Lung (tissue), 11 donors: ENCODE measurements at regions not wholly inside any gene's neighbourhood (a gene's known extent, or its start where the extent isn't known, plus 50 kb on each side); places are given as distances from the start of the nearest gene placed in this dataset.
A peak's percentile ranks its signal among the peaks of the same experiment; 100 is the strongest.

Experiments used
- ATAC-seq: fragments of 200-7000 bp; cut with Tn5 transposase; one replicate; pipeline ENCODE4 v1.9.1; 2020; ENCODE audit warnings: moderate number of reproducible peaks; ENCODE audit not compliant: insufficient read depth, low FRiP score
- DNase-seq, 3 donors: peaks; one replicate each; pipeline ENCODE4 v3.0.0-alpha.2; 2013 to 2017
- H3K27ac ChIP-seq, 2 donors: one replicate each; pipeline ENCODE4 v1.5.1; 2013; ENCODE audit warnings: mild to moderate bottlenecking in 2 of 2, moderate library complexity in 2 of 2, control low read depth in 1 of 2, inconsistent platforms in 1 of 2, low read depth in 1 of 2, low read length in 1 of 2
- H3K27me3 ChIP-seq, 3 donors: one replicate each; pipeline ENCODE4 v1.5.1; 2013; ENCODE audit warnings: low read length in 2 of 3; ENCODE audit not compliant: control insufficient read depth in 3 of 3, insufficient read depth in 3 of 3
- H3K36me3 ChIP-seq, 4 donors: one replicate each; pipeline ENCODE4 v1.5.1; 2013; ENCODE audit warnings: low read length in 4 of 4, mild to moderate bottlenecking in 1 of 4, moderate library complexity in 1 of 4; ENCODE audit not compliant: control insufficient read depth in 4 of 4, insufficient read depth in 4 of 4
- H3K4me1 ChIP-seq, 5 donors: one replicate each; pipeline ENCODE4 v1.5.1; 2013; ENCODE audit warnings: low read length in 5 of 5, mild to moderate bottlenecking in 2 of 5, moderate library complexity in 1 of 5; ENCODE audit not compliant: control insufficient read depth in 5 of 5, insufficient read depth in 5 of 5
- H3K4me3 ChIP-seq: one replicate; pipeline ENCODE4 v1.5.1; 2013; ENCODE audit warnings: mild to moderate bottlenecking, control low read depth, moderate library complexity
- H3K9ac ChIP-seq, 2 donors: one replicate each; pipeline ENCODE4 v1.5.1; 2013; ENCODE audit warnings: low read length in 2 of 2, control low read depth in 1 of 2; ENCODE audit not compliant: insufficient read depth in 1 of 2
- H3K9me3 ChIP-seq, 4 donors: one replicate each; pipeline ENCODE4 v1.5.1; 2013; ENCODE audit warnings: low read length in 3 of 4, mild to moderate bottlenecking in 1 of 4, moderate library complexity in 1 of 4; ENCODE audit not compliant: control insufficient read depth in 4 of 4, insufficient read depth in 3 of 4
- CTCF ChIP-seq: IDR thresholded peaks from 2 replicates; pipeline ENCODE4 v1.5.1; 2012; ENCODE audit warnings: mild to moderate bottlenecking; ENCODE audit errors: control extremely low read depth, extremely low read depth
- WGBS, 2 donors: extraction: QIAGEN DNeasy Blood & Tissue Kit; methylation state at CpG; one replicate each; pipeline ENCODE4 v1.1.7; 2013; 5-methylcytosine and 5-hydroxymethylcytosine counted together
- donor health status: control.
- donor health status: control.
- donor health status: Bipolar disorder and iron deficiency.
- donor health status: healthy.
- donor health status: DM: yes; HTN: yes; CAD: no.

DNA sequence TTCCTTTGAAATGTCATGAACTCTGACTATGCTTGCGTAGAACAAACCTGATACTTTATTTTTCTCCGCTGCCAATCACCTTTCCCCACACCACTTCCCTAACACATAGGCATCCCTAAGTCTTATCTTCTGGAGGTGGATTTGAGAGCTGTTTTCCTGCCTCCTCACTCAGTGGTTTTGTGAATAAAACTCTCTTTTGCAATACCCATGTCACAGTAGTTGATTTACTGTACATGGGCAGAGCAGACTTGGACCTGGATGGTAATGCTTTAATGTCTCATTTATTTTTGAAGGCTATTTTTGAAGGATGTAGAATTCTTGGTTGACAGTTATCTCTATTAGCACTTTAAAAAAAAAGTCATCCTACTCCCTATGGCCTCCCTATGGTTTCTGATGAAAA lies 881.8 kb downstream of the SLITRK5 start:
- Histone ChIP-seq H3K9ac (no peak overlapping the region), H3K4me3 (no peak overlapping the region), H3K27ac (no peak overlapping the region), H3K4me1 (no peaks in the 10 kb centered on the region), H3K36me3 (no peaks in the 10 kb centered on the region), H3K27me3 (no peaks in the 10 kb centered on the region), H3K9me3 (no peaks in the 10 kb centered on the region)
- no peak for TF ChIP-seq CTCF
- 95% methylated on average over 2 of the region's 2 CpGs for WGBS, 2 donors
- DNase-seq (no peak), ATAC-seq (no peak)

- H3K27ac ChIP-seq: no peak overlapping the region
- H3K27me3 ChIP-seq: no peaks in the 10 kb centered on the region
- no peak for ATAC-seq
- no peaks in the 10 kb centered on the region for H3K9me3 ChIP-seq
- no peak for TF ChIP-seq CTCF
- no peak overlapping the region for H3K4me3 ChIP-seq
- peaks cover 0 to 8% (median 0%) of the 10 kb centered on the region in 5 donors for H3K4me1 ChIP-seq
- peak in 2 of 3 donors; percentile 1 to 13 for DNase-seq
- H3K36me3 ChIP-seq: no peaks in the 10 kb centered on the region
- H3K9ac ChIP-seq: no peak overlapping the region
These were observed 894.4 kb downstream of the SLITRK5 start for GRCh38 chr13:88565566-88565965.

DNA sequence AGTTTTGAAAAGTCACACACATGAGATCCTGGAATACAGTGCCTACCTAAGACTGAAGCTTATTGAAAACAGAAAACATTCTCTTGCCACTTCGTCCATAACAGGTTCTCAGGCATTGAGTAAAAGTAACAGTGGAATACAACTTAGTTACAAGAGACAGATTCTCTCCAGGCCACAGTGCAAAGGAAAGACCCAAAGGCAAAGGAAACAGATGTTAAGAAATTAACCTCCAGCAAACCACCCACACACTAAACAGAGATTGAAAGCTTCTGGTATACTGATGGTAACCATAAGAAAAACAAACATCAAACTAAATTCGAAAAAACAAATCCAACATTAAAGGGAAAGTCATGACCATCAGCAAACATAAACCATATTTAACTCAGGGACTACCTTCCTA lies 914.7 kb downstream of the SLITRK5 start:
- Histone ChIP-seq H3K27me3 (no peaks in the 10 kb centered on the region), H3K4me3 (no peak overlapping the region), H3K9me3 (no peaks in the 10 kb centered on the region), H3K9ac (no peak overlapping the region), H3K4me1 (no peaks in the 10 kb centered on the region), H3K27ac (no peak overlapping the region), H3K36me3 (no peaks in the 10 kb centered on the region)
- 24 to 39% methylated on average over 2 of the region's 2 CpGs for WGBS, 2 donors
- ATAC-seq: no peak
- DNase-seq: no peak
- no peak for TF ChIP-seq CTCF

GRCh38 chr13:88586263-88586662 lies 915.1 kb downstream of the SLITRK5 start:
- no peak for TF ChIP-seq CTCF
- DNase-seq: no peak
- Histone ChIP-seq H3K4me1 (no peaks in the 10 kb centered on the region), H3K4me3 (no peak overlapping the region), H3K9me3 (no peaks in the 10 kb centered on the region), H3K9ac (no peak overlapping the region), H3K27ac (no peak overlapping the region), H3K27me3 (no peaks in the 10 kb centered on the region), H3K36me3 (no peaks in the 10 kb centered on the region)
- ATAC-seq: no peak
